Small intestine (tissue), 7 donors: ENCODE measurements at regions not wholly inside any gene's neighbourhood (a gene's known extent, or its start where the extent isn't known, plus 50 kb on each side); places are given as distances from the start of the nearest gene placed in this dataset.

Experiments used
- DNase-seq, 2 donors: peaks; one replicate each; pipeline versions ENCODE4 v3.0.0 to v3.0.0-alpha.2; 2013
- FAIRE-seq: peaks from 2 replicates; lab custom pipeline; 2012; peaks lifted over from hg19 to GRCh38; lab: Jason Lieb, UNC
- H3K27ac ChIP-seq, 3 donors: one replicate each; pipeline ENCODE4 v1.5.1; 2013; ENCODE audit warnings: low read length in 2 of 3, mild to moderate bottlenecking in 2 of 3, control low read depth in 1 of 3, inconsistent platforms in 1 of 3, low read depth in 1 of 3, moderate library complexity in 1 of 3
- H3K27me3 ChIP-seq, 3 donors: one replicate each; pipeline ENCODE4 v1.6.1; 2013; ENCODE audit warnings: low read length in 3 of 3, inconsistent platforms in 1 of 3; ENCODE audit not compliant: control insufficient read depth in 3 of 3, insufficient read depth in 3 of 3
- H3K36me3 ChIP-seq, 3 donors: one replicate each; pipeline ENCODE4 v1.6.1; 2013; ENCODE audit warnings: low read length in 3 of 3, inconsistent platforms in 1 of 3, low read depth in 1 of 3, mild to moderate bottlenecking in 1 of 3, moderate library complexity in 1 of 3; ENCODE audit not compliant: control insufficient read depth in 3 of 3, insufficient read depth in 2 of 3
- H3K4me1 ChIP-seq, 3 donors: one replicate each; pipeline ENCODE4 v1.6.1; 2013; ENCODE audit warnings: low read length in 2 of 3, inconsistent platforms in 1 of 3, low read depth in 1 of 3, mild to moderate bottlenecking in 1 of 3, moderate library complexity in 1 of 3; ENCODE audit not compliant: control insufficient read depth in 3 of 3, insufficient read depth in 2 of 3
- H3K4me3 ChIP-seq, 3 donors: one replicate each; pipeline ENCODE4 v1.5.1; 2013; ENCODE audit warnings: low read length in 3 of 3, control low read depth in 1 of 3, inconsistent platforms in 1 of 3, low read depth in 1 of 3, mild to moderate bottlenecking in 1 of 3, moderate library complexity in 1 of 3
- H3K9me3 ChIP-seq, 2 donors: one replicate each; pipeline ENCODE4 v1.6.1; 2013; ENCODE audit warnings: low read depth in 1 of 2, low read length in 1 of 2; ENCODE audit not compliant: control insufficient read depth in 2 of 2, insufficient read depth in 1 of 2
- WGBS, 3 donors: extraction: QIAGEN DNeasy Blood & Tissue Kit; methylation state at CpG; one replicate each; pipeline ENCODE4 v1.1.7; 2013; 5-methylcytosine and 5-hydroxymethylcytosine counted together
- donor health status: healthy with polysubstance abuse.
- donor health status: control.
- donor health status: control.
- donor health status: Bipolar disorder and iron deficiency.
- donor health status: healthy.

DNA sequence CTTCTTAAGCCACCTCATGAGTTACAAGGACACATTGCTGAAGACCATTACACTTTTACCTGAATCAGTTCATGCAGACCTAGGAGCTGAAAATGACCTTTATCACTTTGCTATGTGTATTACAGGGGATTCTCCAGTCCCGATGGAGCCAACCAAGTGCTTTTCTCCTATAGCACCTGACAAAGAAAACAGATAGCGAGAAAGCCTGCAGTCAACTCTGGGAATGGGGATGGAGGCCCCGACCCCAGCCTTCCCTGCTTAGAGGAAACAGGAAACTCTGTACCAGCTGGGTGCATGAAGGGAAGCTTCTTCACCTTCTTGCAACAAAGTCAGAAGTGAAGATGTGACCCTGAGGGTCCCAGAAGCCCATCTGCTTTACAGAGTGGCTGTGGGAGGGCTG, 168.3 kb upstream of the SEMA6D start:
- no peaks in the 10 kb centered on the region for H3K27me3 ChIP-seq
- WGBS, 3 donors, result 73 to 82% (median 75%) methylated on average over 3 of the region's 3 CpGs
- no peak for FAIRE-seq

DNA sequence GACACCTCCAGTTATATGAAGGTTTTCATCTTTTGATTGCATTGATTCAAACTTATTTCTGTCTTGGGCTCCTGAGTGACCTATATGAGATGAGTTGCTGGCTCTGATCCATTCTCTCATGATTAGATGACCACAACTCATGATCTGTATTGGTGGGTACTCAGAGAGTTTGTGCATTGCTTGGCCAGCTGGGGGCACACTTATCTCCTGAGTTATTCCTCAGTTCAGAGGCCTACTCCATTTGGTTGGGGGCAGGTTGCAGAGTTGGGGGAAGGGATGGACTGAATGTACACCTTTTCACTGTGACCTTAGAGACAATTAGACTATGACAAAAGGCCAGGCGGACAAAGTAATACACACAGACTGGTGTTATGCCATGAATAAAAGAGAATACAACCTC, 166.2 kb upstream of the SEMA6D start:
- 90 to 98% (median 97%) methylated on average over 1 of the region's 1 CpG for WGBS, 3 donors
- no peak for FAIRE-seq

More for the DNA sequence above, 168.3 kb upstream of the SEMA6D start:
- no peak for DNase-seq
- Histone ChIP-seq H3K36me3 (no peaks in the 10 kb centered on the region), H3K4me3 (no peak overlapping the region), H3K27ac (no peak overlapping the region), H3K9me3 (no peaks in the 10 kb centered on the region), H3K4me1 (no peaks in the 10 kb centered on the region)

GRCh38 chr15:47551546-47551945, 165.8 kb upstream of the SEMA6D start:
- Histone ChIP-seq H3K9me3 (no peaks in the 10 kb centered on the region), H3K27ac (no peak overlapping the region), H3K27me3 (no peaks in the 10 kb centered on the region), H3K4me3 (no peak overlapping the region), H3K36me3 (no peaks in the 10 kb centered on the region), H3K4me1 (no peaks in the 10 kb centered on the region)
- FAIRE-seq (no peak), DNase-seq (peak in 1 of 2 donors; percentile 41)
- 51 to 56% (median 52%) methylated on average over 2 of the region's 2 CpGs for WGBS, 3 donors

More for the DNA sequence above, 166.2 kb upstream of the SEMA6D start:
- Histone ChIP-seq H3K27ac (no peak overlapping the region), H3K9me3 (no peaks in the 10 kb centered on the region), H3K36me3 (no peaks in the 10 kb centered on the region), H3K4me3 (no peak overlapping the region), H3K27me3 (no peaks in the 10 kb centered on the region), H3K4me1 (no peaks in the 10 kb centered on the region)
- DNase-seq, result peak in 1 of 2 donors; percentile 31

DNA sequence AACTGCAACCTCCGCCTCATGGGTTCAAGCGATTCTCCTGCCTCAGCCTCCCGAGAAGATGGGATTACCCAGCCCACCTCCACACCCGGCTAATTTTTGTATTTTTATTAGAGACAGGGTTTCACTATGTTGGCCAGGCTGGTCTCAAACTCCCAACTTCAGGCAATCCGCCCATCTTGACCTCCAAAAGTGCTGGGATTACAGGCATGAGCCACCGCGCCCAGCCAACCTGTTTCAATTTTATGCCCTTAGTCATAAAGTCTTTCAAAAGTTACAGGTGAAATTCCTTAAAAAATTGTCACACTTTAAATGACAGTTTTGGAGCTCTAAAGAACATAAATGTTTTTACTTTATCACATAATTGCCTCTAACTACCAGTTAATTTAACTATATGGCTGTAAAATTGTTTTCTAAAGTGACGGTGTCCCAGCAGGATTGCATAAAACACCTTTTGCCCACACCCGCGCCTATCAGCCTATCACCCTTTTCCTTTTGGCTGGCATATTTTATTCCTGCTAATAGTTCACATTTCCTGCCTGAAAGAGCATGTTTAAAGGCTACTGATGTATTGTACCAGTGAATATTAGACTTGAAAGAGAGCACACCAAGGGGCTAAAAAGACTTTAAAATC, 164.2 kb upstream of the SEMA6D start:
- no peak for FAIRE-seq

DNA sequence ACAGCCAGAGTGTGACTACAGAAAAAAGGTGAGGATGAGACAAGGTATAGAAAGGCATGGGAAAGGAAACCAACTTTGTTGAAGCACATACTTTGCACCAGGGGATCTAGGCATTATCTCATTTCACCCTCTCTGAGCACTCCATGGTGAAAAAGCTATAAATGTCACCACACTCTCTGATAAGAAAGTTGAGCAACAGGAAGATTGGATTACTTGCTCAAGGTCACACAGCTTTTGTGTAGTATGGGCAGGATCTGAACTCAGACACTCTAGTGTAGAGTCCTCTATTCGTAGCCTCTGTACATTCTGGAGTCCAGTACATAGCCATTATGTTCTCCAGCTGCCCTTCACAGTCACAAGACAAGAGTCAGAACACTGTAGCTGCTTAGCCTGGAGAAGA, 163.4 kb upstream of the SEMA6D start:
- no peak overlapping the region for H3K4me3 ChIP-seq
- no peaks in the 10 kb centered on the region for H3K9me3 ChIP-seq
- DNase-seq (peak; percentile 52 to 72), FAIRE-seq (no peak)
- H3K27ac ChIP-seq, result peak overlapping the region in 1 of 3 donors; percentile 17
- 0 to 46% (median 11%) methylated on average over 1 of the region's 1 CpG for WGBS, 3 donors
- no peaks in the 10 kb centered on the region for H3K4me1 ChIP-seq
- H3K27me3 ChIP-seq, result no peaks in the 10 kb centered on the region
- no peaks in the 10 kb centered on the region for H3K36me3 ChIP-seq

More for the DNA sequence above, 164.2 kb upstream of the SEMA6D start:
- Histone ChIP-seq H3K4me1 (no peaks in the 10 kb centered on the region), H3K27ac (peak overlapping the region in 1 of 3 donors; percentile 13), H3K36me3 (no peaks in the 10 kb centered on the region), H3K4me3 (no peak overlapping the region), H3K9me3 (no peaks in the 10 kb centered on the region), H3K27me3 (no peaks in the 10 kb centered on the region)
- peak in 1 of 2 donors; percentile 38 for DNase-seq
- WGBS, 3 donors, result 53 to 73% (median 68%) methylated on average over 10 of the region's 10 CpGs

GRCh38 chr15:47561102-47561501, 156.2 kb upstream of the SEMA6D start:
- DNase-seq, result no peak
- Histone ChIP-seq H3K9me3 (peaks cover 0 to 2% of the 10 kb centered on the region in 2 donors), H3K27ac (no peak overlapping the region), H3K4me1 (peaks cover 0 to 3% (median 0%) of the 10 kb centered on the region in 3 donors), H3K27me3 (no peaks in the 10 kb centered on the region), H3K36me3 (no peaks in the 10 kb centered on the region), H3K4me3 (no peak overlapping the region)
- 48 to 69% (median 54%) methylated on average over 1 of the region's 1 CpG for WGBS, 3 donors
- FAIRE-seq, result no peak

- DNase-seq (no peak), FAIRE-seq (no peak)
- Histone ChIP-seq H3K27me3 (no peaks in the 10 kb centered on the region), H3K27ac (peak overlapping the region in 1 of 3 donors; percentile 35), H3K36me3 (no peaks in the 10 kb centered on the region), H3K4me1 (peaks cover 0 to 4% (median 0%) of the 10 kb centered on the region in 3 donors), H3K9me3 (no peaks in the 10 kb centered on the region), H3K4me3 (no peak overlapping the region)
- WGBS, 3 donors, result 63 to 70% (median 68%) methylated on average over 3 of the region's 3 CpGs
Measured at GRCh38 chr15:47565949-47566348, 151.4 kb upstream of the SEMA6D start.

GRCh38 chr15:47566610-47567009, 150.7 kb upstream of the SEMA6D start:
- Histone ChIP-seq H3K4me1 (peaks cover 0 to 4% (median 0%) of the 10 kb centered on the region in 3 donors), H3K4me3 (no peak overlapping the region), H3K36me3 (no peaks in the 10 kb centered on the region), H3K9me3 (no peaks in the 10 kb centered on the region), H3K27ac (no peak overlapping the region), H3K27me3 (no peaks in the 10 kb centered on the region)
- DNase-seq (no peak), FAIRE-seq (no peak)
- 71 to 91% (median 85%) methylated on average over 6 of the region's 6 CpGs for WGBS, 3 donors

DNA sequence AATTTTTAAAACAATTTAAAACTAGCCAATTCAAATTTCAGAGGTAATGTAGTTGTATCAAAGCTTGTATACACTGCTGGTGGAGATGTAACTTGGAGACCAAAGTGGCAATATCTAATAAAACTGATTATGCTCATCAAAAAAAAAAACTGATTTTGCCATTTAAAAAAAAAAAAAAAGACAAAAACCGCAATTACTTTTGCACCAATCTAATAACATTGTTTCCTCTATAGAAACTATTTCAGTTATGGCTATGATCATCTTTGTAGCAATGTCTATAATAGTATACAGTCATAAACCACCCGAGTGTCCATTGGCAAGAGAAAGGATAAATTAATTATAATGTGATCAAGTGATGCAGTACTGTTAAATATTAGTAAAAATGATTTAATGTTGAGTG, 149.3 kb upstream of the SEMA6D start:
- WGBS, 3 donors, result 88 to 93% (median 92%) methylated on average over 2 of the region's 2 CpGs
- no peaks in the 10 kb centered on the region for H3K36me3 ChIP-seq
- no peaks in the 10 kb centered on the region for H3K9me3 ChIP-seq
- no peak for DNase-seq
- no peak overlapping the region for H3K4me3 ChIP-seq
- no peak overlapping the region for H3K27ac ChIP-seq
- peaks cover 0 to 4% (median 0%) of the 10 kb centered on the region in 3 donors for H3K4me1 ChIP-seq
- H3K27me3 ChIP-seq, result no peaks in the 10 kb centered on the region
- no peak for FAIRE-seq
